Vagina (tissue), 2 donors: ENCODE measurements at regions not wholly inside any gene's neighbourhood (a gene's known extent, or its start where the extent isn't known, plus 50 kb on each side); places are given as distances from the start of the nearest gene placed in this dataset.

Experiments
- CTCF ChIP-seq, 3 experiments: fragments of 450-650 bp in 2 of 3; fragments of 200-600 bp in 1 of 3; sonication (generic) in 1 of 3; IDR thresholded peaks; one replicate each; pipeline ENCODE4 v1.5.1; 2017 to 2019; ENCODE audit warnings: antibody characterized with exemption in 3 of 3, mild to moderate bottlenecking in 2 of 3, moderate library complexity in 2 of 3
- POLR2A ChIP-seq, 2 donors: fragments of 450-650 bp; IDR thresholded peaks; one replicate each; pipeline ENCODE4 v1.6.1; 2017; ENCODE audit warnings: antibody characterized with exemption in 2 of 2, mild to moderate bottlenecking in 2 of 2, moderate library complexity in 2 of 2
- POLR2AphosphoS5 ChIP-seq, 2 donors: sonication (generic); formaldehyde crosslinking; IDR thresholded peaks; one replicate each; pipeline ENCODE4 v1.9.0; 2017; ENCODE audit warnings: antibody characterized with exemption in 2 of 2, mild to moderate bottlenecking in 2 of 2, low read depth in 1 of 2; ENCODE audit not compliant: insufficient read depth in 1 of 2

DNA sequence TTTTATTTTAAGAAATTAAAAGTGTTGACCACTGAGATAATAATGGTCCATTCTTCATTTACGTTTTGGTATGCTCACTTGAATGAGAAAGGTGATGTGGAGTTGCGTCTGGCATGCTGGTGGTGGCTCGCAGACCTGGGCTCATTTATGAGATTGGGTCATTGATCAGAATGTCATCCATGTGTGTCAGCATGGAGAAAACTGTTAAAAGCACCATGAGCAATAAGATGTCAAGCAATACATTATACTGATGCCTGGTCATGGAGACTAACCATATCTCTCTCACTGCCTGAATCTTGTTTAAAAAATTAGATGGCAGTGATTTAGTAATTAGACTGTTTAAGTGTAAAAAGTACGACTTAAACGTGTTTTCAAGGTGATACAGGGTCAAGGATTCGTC, 503.4 kb upstream of the SEMA6D start:
- TF ChIP-seq POLR2A (IDR thresholded peaks at IDR 0.05) (no peak), CTCF (IDR thresholded peaks at IDR 0.05) (no peak), POLR2AphosphoS5 (IDR thresholded peaks at IDR 0.05; ENCODE audit: insufficient read depth in 1 of 2, low read depth in 1 of 2) (no peak)
